ENCODE measurements at regions not wholly inside any gene's neighbourhood (a gene's known extent, or its start where the extent isn't known, plus 50 kb on each side); places are given as distances from the start of the nearest gene placed in this dataset.

GRCh38 chr11:30116512-30116911, 99.7 kb upstream of the KCNA4 start:
- POLR2A ChIA-PET, result no interaction called here
- dilution Hi-C loops (cut with MboI; ENCODE audit: extremely low pct_ligation_motif_present, low sequenced_read_pairs) (no loop called here), intact Hi-C loops (cut with micrococcal nuclease) (no loop called here)
- H3K4me2 ChIP-seq (ENCODE audit: insufficient read depth, low read length), result no peak overlapping the region
- no peak for FAIRE-seq
- H3K9me1 ChIP-seq (replicated peaks; ENCODE audit: control insufficient read depth, extremely low read depth, insufficient read depth, low read length), result no peaks in the 10 kb centered on the region
- CTCF ChIA-PET, result interaction anchor here (1.4 to 4.4 kb wide), 4 partner anchors 8 to 80 kb away, joined by 3 to 24 read pairs (median 10); no protein-coding TSS in a partner anchor
- H3K27me3 ChIP-seq (ENCODE audit: control insufficient read depth in 2 of 2, insufficient read depth in 2 of 2, low read length in 2 of 2), result no peaks in the 10 kb centered on the region
- BruUV-seq (replicated peaks), result no TSS peak
- H3K9ac ChIP-seq (replicated peaks; ENCODE audit: extremely low read depth, insufficient read depth, low read length), result no peak overlapping the region
- H3K79me2 ChIP-seq (ENCODE audit: control insufficient read depth, insufficient read depth, low read length), result no peaks in the 10 kb centered on the region
- no peaks in the 10 kb centered on the region for H3K9me3 ChIP-seq (replicated peaks; ENCODE audit: control insufficient read depth, insufficient read depth, low read length)
- no peak overlapping the region for H3K27ac ChIP-seq (ENCODE audit: insufficient read depth, low read depth, low read length)
- no peaks in the 10 kb centered on the region for H3K4me1 ChIP-seq (ENCODE audit: control insufficient read depth, extremely low read depth, insufficient read depth, low read length)
- H3K4me3 ChIP-seq (replicated peaks in 1 of 3; ENCODE audit: insufficient read depth in 1 of 3, low read depth in 1 of 3, low read length in 3 of 3), result no peak overlapping the region
- no peak for DNase-seq (ENCODE audit: low read depth, low spot score)
- TF ChIP-seq MAX (IDR thresholded peaks at IDR 0.05; ENCODE audit: insufficient read depth, insufficient read length) (no peak), POLR2AphosphoS5 (IDR thresholded peaks at IDR 0.05; ENCODE audit: insufficient read depth, low read depth, low read length) (no peak), POLR2A (IDR thresholded peaks at IDR 0.05; ENCODE audit: low read depth, low read length) (no peak), GATA2 (IDR thresholded peaks at IDR 0.05; ENCODE audit: insufficient read depth, insufficient read length, low read depth, low read length) (no peak), FOS (IDR thresholded peaks at IDR 0.05; ENCODE audit: borderline replicate concordance, insufficient read depth, low read length) (no peak), JUN (IDR thresholded peaks at IDR 0.05; ENCODE audit: borderline replicate concordance, insufficient read depth, insufficient read length, low read depth) (no peak), MYC (IDR thresholded peaks at IDR 0.05; ENCODE audit: low read depth, low read length) (no peak), EZH2 (IDR thresholded peaks at IDR 0.05; ENCODE audit: borderline replicate concordance, low read depth, low read length, severe bottlenecking) (no peak)
- TF ChIP-seq, protein P1, sequence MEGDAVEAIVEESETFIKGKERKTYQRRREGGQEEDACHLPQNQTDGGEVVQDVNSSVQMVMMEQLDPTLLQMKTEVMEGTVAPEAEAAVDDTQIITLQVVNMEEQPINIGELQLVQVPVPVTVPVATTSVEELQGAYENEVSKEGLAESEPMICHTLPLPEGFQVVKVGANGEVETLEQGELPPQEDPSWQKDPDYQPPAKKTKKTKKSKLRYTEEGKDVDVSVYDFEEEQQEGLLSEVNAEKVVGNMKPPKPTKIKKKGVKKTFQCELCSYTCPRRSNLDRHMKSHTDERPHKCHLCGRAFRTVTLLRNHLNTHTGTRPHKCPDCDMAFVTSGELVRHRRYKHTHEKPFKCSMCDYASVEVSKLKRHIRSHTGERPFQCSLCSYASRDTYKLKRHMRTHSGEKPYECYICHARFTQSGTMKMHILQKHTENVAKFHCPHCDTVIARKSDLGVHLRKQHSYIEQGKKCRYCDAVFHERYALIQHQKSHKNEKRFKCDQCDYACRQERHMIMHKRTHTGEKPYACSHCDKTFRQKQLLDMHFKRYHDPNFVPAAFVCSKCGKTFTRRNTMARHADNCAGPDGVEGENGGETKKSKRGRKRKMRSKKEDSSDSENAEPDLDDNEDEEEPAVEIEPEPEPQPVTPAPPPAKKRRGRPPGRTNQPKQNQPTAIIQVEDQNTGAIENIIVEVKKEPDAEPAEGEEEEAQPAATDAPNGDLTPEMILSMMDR (IDR thresholded peaks at IDR 0.05; ENCODE audit: extremely low read depth in 1 of 2, insufficient read depth in 1 of 2, low read depth in 1 of 2, low read length in 2 of 2), result no peak
- H3K36me3 ChIP-seq (ENCODE audit: control insufficient read depth in 2 of 2, extremely low read depth in 1 of 2, insufficient read depth in 2 of 2, low read length in 2 of 2), result no peaks in the 10 kb centered on the region
- H4K20me1 ChIP-seq (replicated peaks; ENCODE audit: control insufficient read depth, extremely low read depth, insufficient read depth, low read length), result no peaks in the 10 kb centered on the region
- no peak overlapping the region for H2AFZ ChIP-seq (ENCODE audit: low read depth, low read length)
